GM23338 (cell line): ENCODE measurements at regions not wholly inside any gene's neighbourhood (a gene's known extent, or its start where the extent isn't known, plus 50 kb on each side); places are given as distances from the start of the nearest gene placed in this dataset.

Experiments used
- ATAC-seq: fragments of 200-7000 bp; cut with Tn5 transposase; 3 replicates; pipeline ENCODE4 v1.9.1; 2020
- DNase-seq: peaks from one replicate; pipeline ENCODE4 v3.0.0-alpha.2; 2015; ENCODE audit warnings: low spot score
- H2AFZ ChIP-seq: fragments of 200-600 bp; sonication (generic); 2 replicates; pipeline ENCODE4 v1.8.0; 2016; ENCODE audit warnings: antibody characterized with exemption, mild to moderate bottlenecking, moderate library complexity
- H3F3A ChIP-seq: fragments of 200-600 bp; sonication (generic); replicated peaks from 2 replicates; pipeline ENCODE4 v1.8.0; 2017; ENCODE audit warnings: antibody characterized with exemption, mixed run types, low read depth
- H3K27ac ChIP-seq: fragments of 200-600 bp; sonication (generic); 2 replicates; pipeline ENCODE4 v1.6.1; 2016; ENCODE audit warnings: low read depth
- H3K27me3 ChIP-seq: fragments of 200-600 bp; sonication (generic); 2 replicates; pipeline ENCODE4 v1.8.0; 2016; ENCODE audit warnings: mild to moderate bottlenecking, mixed run types, moderate library complexity; ENCODE audit not compliant: insufficient read depth
- H3K36me3 ChIP-seq: fragments of 200-600 bp; sonication (generic); 2 replicates; pipeline ENCODE4 v1.8.0; 2016; ENCODE audit warnings: mild to moderate bottlenecking; ENCODE audit not compliant: insufficient read depth
- H3K4me1 ChIP-seq: fragments of 200-600 bp; sonication (generic); 2 replicates; pipeline ENCODE4 v1.8.0; 2016; ENCODE audit warnings: mild to moderate bottlenecking, moderate library complexity; ENCODE audit not compliant: insufficient read depth
- H3K4me2 ChIP-seq: fragments of 200-600 bp; sonication (generic); 2 replicates; pipeline ENCODE4 v1.7.1; 2017; ENCODE audit warnings: mixed run types
- H3K4me3 ChIP-seq: fragments of 200-600 bp; sonication (generic); 2 replicates; pipeline ENCODE4 v1.6.1; 2016; ENCODE audit warnings: mixed run types
- H3K79me2 ChIP-seq: fragments of 200-600 bp; sonication (generic); replicated peaks from 2 replicates; pipeline ENCODE4 v1.8.0; 2017; ENCODE audit warnings: mild to moderate bottlenecking; ENCODE audit not compliant: insufficient read depth
- H3K9me2 ChIP-seq: fragments of 200-600 bp; sonication (generic); 2 replicates; pipeline ENCODE4 v1.8.0; 2017; ENCODE audit not compliant: insufficient read depth
- H4K20me1 ChIP-seq: fragments of 200-600 bp; sonication (generic); replicated peaks from 2 replicates; pipeline ENCODE4 v1.8.0; 2017; ENCODE audit warnings: mild to moderate bottlenecking; ENCODE audit not compliant: insufficient read depth
- H3K27ac Mint-ChIP-seq: 2 replicates; pipeline ENCODE4 v1.8.0; 2020; ENCODE audit warnings: inconsistent platforms, mild to moderate bottlenecking, moderate library complexity, mixed read lengths
- H3K27me3 Mint-ChIP-seq: 3 replicates; pipeline ENCODE4 v1.8.0; 2022; ENCODE audit warnings: low read depth, mild to moderate bottlenecking, moderate library complexity, mixed read lengths, inconsistent platforms; ENCODE audit not compliant: insufficient read depth, poor library complexity
- H3K36me3 Mint-ChIP-seq: 3 replicates; pipeline ENCODE4 v1.8.0; 2021; ENCODE audit warnings: low read depth, mild to moderate bottlenecking, inconsistent platforms, moderate library complexity, mixed read lengths
- H3K4me1 Mint-ChIP-seq: 3 replicates; pipeline ENCODE4 v1.8.0; 2020; ENCODE audit warnings: mild to moderate bottlenecking, inconsistent platforms, mixed read lengths
- H3K4me3 Mint-ChIP-seq: 3 replicates; pipeline ENCODE4 v1.8.0; 2021; ENCODE audit warnings: moderate library complexity, mild to moderate bottlenecking, inconsistent platforms, mixed read lengths
- H3K9me3 Mint-ChIP-seq: 3 replicates; pipeline ENCODE4 v1.8.0; 2020; ENCODE audit warnings: moderate library complexity, mild to moderate bottlenecking, inconsistent platforms, mixed read lengths
- CREB1 ChIP-seq: fragments of 250-450 bp; sonication (Bioruptor Pico); IDR thresholded peaks from 2 replicates; pipeline ENCODE4 v1.5.0; 2020; ENCODE audit warnings: low read depth, mild to moderate bottlenecking, moderate library complexity
- CTCF ChIP-seq, 2 experiments: fragments of 200-600 bp in 1 of 2; sonication (generic) in 1 of 2; conservative IDR thresholded peaks; 2 replicates each; pipeline versions ENCODE4 v1.5.1 to v1.6.1; 2016 to 2017; ENCODE audit warnings: antibody characterized with exemption in 2 of 2, low read depth in 2 of 2, mild to moderate bottlenecking in 2 of 2, moderate library complexity in 1 of 2
- ETS1 ChIP-seq: IDR thresholded peaks from 2 replicates; pipeline ENCODE4 v1.6.1; 2016; ENCODE audit warnings: antibody characterized with exemption
- EZH2 ChIP-seq: fragments of 200-600 bp; sonication (generic); IDR thresholded peaks from one replicate; pipeline ENCODE4 v1.8.0; 2017; ENCODE audit warnings: antibody characterized with exemption, mild to moderate bottlenecking, low read depth; ENCODE audit not compliant: unreplicated experiment
- EZH2phosphoT487 ChIP-seq: fragments of 200-600 bp; sonication (generic); IDR thresholded peaks from one replicate; pipeline ENCODE4 v1.8.1; 2018; ENCODE audit warnings: antibody characterized with exemption; ENCODE audit not compliant: unreplicated experiment
- JUNB ChIP-seq: IDR thresholded peaks from one replicate; pipeline ENCODE4 v1.6.1; 2016; ENCODE audit warnings: antibody characterized with exemption; ENCODE audit not compliant: unreplicated experiment
- NANOG ChIP-seq: IDR thresholded peaks from 2 replicates; pipeline ENCODE4 v1.6.1; 2016; ENCODE audit warnings: antibody characterized with exemption, borderline replicate concordance
- POLR2AphosphoS5 ChIP-seq: IDR thresholded peaks from 2 replicates; pipeline ENCODE4 v1.6.1; 2016; ENCODE audit warnings: antibody characterized with exemption, low read depth
- REST ChIP-seq: IDR thresholded peaks from one replicate; pipeline ENCODE4 v1.6.1; 2018; ENCODE audit warnings: antibody characterized with exemption; ENCODE audit not compliant: unreplicated experiment
- STAT1 ChIP-seq: IDR thresholded peaks from one replicate; pipeline ENCODE4 v1.6.1; 2016; ENCODE audit warnings: antibody characterized with exemption; ENCODE audit not compliant: unreplicated experiment
- ZNF114 ChIP-seq: fragments of 250-450 bp; sonication (Bioruptor Pico); IDR thresholded peaks from 2 replicates; pipeline ENCODE4 v1.5.0; 2020; ENCODE audit warnings: mild to moderate bottlenecking, moderate library complexity
- ZNF331 ChIP-seq: fragments of 250-450 bp; sonication (Bioruptor Pico); IDR thresholded peaks from 2 replicates; pipeline ENCODE4 v1.5.0; 2020; ENCODE audit warnings: low read depth, mild to moderate bottlenecking, moderate library complexity
- ZNF462 ChIP-seq: fragments of 250-450 bp; sonication (Bioruptor Pico); IDR thresholded peaks from 2 replicates; pipeline ENCODE4 v1.5.0; 2020; ENCODE audit warnings: mild to moderate bottlenecking, moderate library complexity

GRCh38 chr18:78511666-78512601 lies 467.7 kb upstream of the SALL3 start:
- no peak overlapping the region for H2AFZ ChIP-seq
- no peaks in the 10 kb centered on the region for H3K4me1 Mint-ChIP-seq
- H3K79me2 ChIP-seq, result no peaks in the 10 kb centered on the region
- no peak overlapping the region for H3K4me3 ChIP-seq
- H3K36me3 ChIP-seq, result no peaks in the 10 kb centered on the region
- H4K20me1 ChIP-seq, result no peaks in the 10 kb centered on the region
- H3F3A ChIP-seq, result no peaks in the 10 kb centered on the region
- no peak overlapping the region for H3K27ac ChIP-seq
- peaks cover 40% of the 10 kb centered on the region for H3K36me3 Mint-ChIP-seq
- H3K4me3 Mint-ChIP-seq, result no peak overlapping the region
- TF ChIP-seq ZNF331 (no peak), EZH2phosphoT487 (no peak), CREB1 (CRISPR knock-in tag) (no peak), STAT1 (no peak), CTCF (conservative IDR thresholded peaks at IDR 0.05; ENCODE audit: low read depth in 2 of 2) (no peak), ETS1 (no peak), POLR2AphosphoS5 (no peak), ZNF462 (no peak), JUNB (no peak), ZNF114 (CRISPR knock-in tag) (no peak), NANOG (no peak), EZH2 (no peak), REST (no peak)
- no peaks in the 10 kb centered on the region for H3K27me3 ChIP-seq
- H3K4me1 ChIP-seq, result no peaks in the 10 kb centered on the region
- H3K9me2 ChIP-seq, result no peaks in the 10 kb centered on the region
- peaks cover 10% of the 10 kb centered on the region for H3K27me3 Mint-ChIP-seq
- H3K9me3 Mint-ChIP-seq, result peaks cover 82% of the 10 kb centered on the region
- no peak overlapping the region for H3K27ac Mint-ChIP-seq
- H3K4me2 ChIP-seq, result no peak overlapping the region
- DNase-seq, result no peak
- no peak for ATAC-seq
